CD14-positive monocyte (primary cell): ENCODE measurements at regions not wholly inside any gene's neighbourhood (a gene's known extent, or its start where the extent isn't known, plus 50 kb on each side); places are given as distances from the start of the nearest gene placed in this dataset.

Source experiments
- DNase-seq, 3 donors: peaks; one replicate each; pipeline ENCODE4 v3.0.0-alpha.2; 2011 to 2022
- H2AFZ ChIP-seq: 2 replicates; pipeline ENCODE4 v1.6.0; 2012; ENCODE audit warnings: mild to moderate bottlenecking, low read depth, low read length, inconsistent platforms; ENCODE audit not compliant: insufficient read depth, poor library complexity, severe bottlenecking
- H3K27ac ChIP-seq, 2 donors: 1 replicate in 1 of 2; 2 replicates in 1 of 2; pipeline ENCODE4 v1.5.1; 2012 to 2013; ENCODE audit warnings: low read length in 2 of 2, control low read depth in 1 of 2, inconsistent platforms in 1 of 2, low read depth in 1 of 2, mild to moderate bottlenecking in 1 of 2
- H3K27me3 ChIP-seq, 2 donors: one replicate each; pipeline versions ENCODE4 v1.6.0 to v1.6.1; 2011 to 2013; ENCODE audit warnings: low read length in 2 of 2; ENCODE audit not compliant: control insufficient read depth in 2 of 2, insufficient read depth in 2 of 2
- H3K36me3 ChIP-seq, 2 donors: replicated peaks in 1 of 2; 1 replicate in 1 of 2; 2 replicates in 1 of 2; pipeline versions ENCODE4 v1.5.1 to v1.6.1; 2012 to 2013; ENCODE audit warnings: low read length in 2 of 2, control low read depth in 1 of 2, inconsistent platforms in 1 of 2, mild to moderate bottlenecking in 1 of 2; ENCODE audit not compliant: insufficient read depth in 2 of 2, control insufficient read depth in 1 of 2
- H3K4me1 ChIP-seq, 2 donors: 1 replicate in 1 of 2; 2 replicates in 1 of 2; pipeline versions ENCODE4 v1.5.1 to v1.6.1; 2012 to 2013; ENCODE audit warnings: low read length in 2 of 2, control low read depth in 1 of 2, inconsistent platforms in 1 of 2, mild to moderate bottlenecking in 1 of 2, moderate library complexity in 1 of 2; ENCODE audit not compliant: insufficient read depth in 2 of 2, control insufficient read depth in 1 of 2
- H3K4me2 ChIP-seq: replicated peaks from 2 replicates; pipeline ENCODE3; 2012; ENCODE audit warnings: low read length, moderate library complexity, mild to moderate bottlenecking; ENCODE audit not compliant: poor library complexity, severe bottlenecking; ENCODE audit errors: extremely low read depth
- H3K4me3 ChIP-seq, 3 experiments: fragments of 200-600 bp in 1 of 3; sonication (generic) in 1 of 3; replicated peaks in 1 of 3; 1 replicate in 2 of 3; 2 replicates in 1 of 3; pipeline ENCODE4 v1.5.1; 2011 to 2013; ENCODE audit warnings: low read length in 3 of 3, mild to moderate bottlenecking in 3 of 3, control low read depth in 2 of 3, low read depth in 2 of 3, inconsistent platforms in 1 of 3, moderate library complexity in 1 of 3
- H3K79me2 ChIP-seq: 2 replicates; pipeline ENCODE4 v1.6.0; 2012; ENCODE audit warnings: mild to moderate bottlenecking, control low read depth, inconsistent platforms, low read length, moderate library complexity; ENCODE audit not compliant: insufficient read depth
- H3K9ac ChIP-seq: 2 replicates; pipeline ENCODE4 v1.6.0; 2017; ENCODE audit warnings: low read length, mild to moderate bottlenecking; ENCODE audit not compliant: insufficient read depth, poor library complexity, severe bottlenecking
- H3K9me3 ChIP-seq, 2 donors: replicated peaks in 1 of 2; 1 replicate in 1 of 2; 2 replicates in 1 of 2; pipeline versions ENCODE4 v1.5.1 to v1.6.1; 2012 to 2013; ENCODE audit warnings: low read length in 2 of 2, control low read depth in 1 of 2; ENCODE audit not compliant: control insufficient read depth in 1 of 2, insufficient read depth in 1 of 2
- H4K20me1 ChIP-seq: 2 replicates; pipeline ENCODE4 v1.6.0; 2012; ENCODE audit warnings: mild to moderate bottlenecking, low read length, control low read depth, moderate library complexity; ENCODE audit not compliant: insufficient read depth
- H3K27ac Mint-ChIP-seq, 7 donors: one replicate each; pipeline ENCODE4 v1.8.0; 2020; ENCODE audit warnings: mild to moderate bottlenecking in 7 of 7, mixed read lengths in 7 of 7, moderate library complexity in 6 of 7, inconsistent platforms in 2 of 7
- H3K27me3 Mint-ChIP-seq, 3 donors: one replicate each; pipeline ENCODE4 v1.8.0; 2021 to 2022; ENCODE audit warnings: low read depth in 3 of 3, mild to moderate bottlenecking in 3 of 3, mixed read lengths in 3 of 3, moderate library complexity in 3 of 3, inconsistent platforms in 1 of 3
- H3K36me3 Mint-ChIP-seq, 2 donors: one replicate each; pipeline ENCODE4 v1.8.0; 2020; ENCODE audit warnings: mixed read lengths in 2 of 2, inconsistent platforms in 1 of 2, mild to moderate bottlenecking in 1 of 2
- H3K4me1 Mint-ChIP-seq: one replicate; pipeline ENCODE4 v1.8.0; 2020; ENCODE audit warnings: mild to moderate bottlenecking, mixed read lengths
- H3K4me3 Mint-ChIP-seq, 2 donors: one replicate each; pipeline ENCODE4 v1.8.0; 2020; ENCODE audit warnings: mild to moderate bottlenecking in 2 of 2, mixed read lengths in 2 of 2, moderate library complexity in 1 of 2
- H3K9me3 Mint-ChIP-seq, 7 donors: one replicate each; pipeline ENCODE4 v1.8.0; 2020 to 2022; ENCODE audit warnings: mixed read lengths in 7 of 7, mild to moderate bottlenecking in 6 of 7, moderate library complexity in 6 of 7, inconsistent platforms in 2 of 7
- WGBS: methylation state at CpG from one replicate; pipeline ENCODE4 v1.1.5; 2013; ENCODE audit warnings: missing lambda C conversion rate; ENCODE audit not compliant: insufficient coverage; 5-methylcytosine and 5-hydroxymethylcytosine counted together
- intact Hi-C, 2 donors: fragments of 100-400 bp; cut with micrococcal nuclease; formaldehyde crosslinking; loops; one replicate each; pipeline versions ENCODE4 v1.15.0 to v1.15.1; 2023
- TF ChIP-seq, protein P1 (sequence below): fragments of 200-600 bp; IDR thresholded peaks from one replicate; pipeline ENCODE4 v1.8.0; 2022; ENCODE audit warnings: antibody characterized with exemption, mild to moderate bottlenecking

DNA sequence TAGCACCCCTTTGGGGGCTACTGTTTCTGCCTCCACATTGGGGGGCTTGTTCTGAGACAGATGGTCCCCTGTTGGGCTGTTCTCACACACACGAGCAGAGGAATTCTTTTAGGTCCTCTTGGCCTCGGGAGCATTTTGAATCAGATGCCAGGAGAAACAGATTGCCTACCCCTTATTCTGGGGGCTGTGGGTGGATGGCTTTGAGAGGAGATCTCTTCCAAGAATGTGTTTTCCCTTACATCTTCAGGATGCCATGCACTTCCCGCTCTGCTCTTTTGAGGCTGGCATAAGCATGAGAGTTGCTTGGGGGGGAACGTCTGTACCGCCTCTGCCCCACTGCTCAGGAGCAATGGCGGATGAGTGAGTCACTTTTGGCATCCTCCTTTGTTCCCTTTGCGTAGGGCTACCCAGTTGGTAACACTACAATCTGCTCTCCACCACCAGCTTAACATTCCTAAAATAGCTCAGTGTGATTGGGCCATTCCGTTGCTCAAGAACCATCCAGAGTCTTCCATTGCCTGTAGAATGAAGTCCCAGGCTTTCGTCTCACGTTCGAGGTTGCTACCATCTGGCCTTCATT is 154.4 kb downstream of the RPLP1 start:
- Histone ChIP-seq H3K36me3 (no peaks in the 10 kb centered on the region), H3K4me3 (no peak overlapping the region), H3K79me2 (no peaks in the 10 kb centered on the region), H3K27me3 (no peaks in the 10 kb centered on the region), H3K9me3 (no peaks in the 10 kb centered on the region), H3K4me1 (peaks cover 79 to 87% of the 10 kb centered on the region in 2 donors), H3K27ac (peak overlapping the region in 1 of 2 donors; percentile 40), H3K9ac (no peak overlapping the region), H4K20me1 (no peaks in the 10 kb centered on the region), H2AFZ (no peak overlapping the region), H3K4me2 (peak overlapping the region; percentile 4)
- Mint-ChIP-seq H3K27ac (peak overlapping the region; percentile 21 to 99 (median 89)), H3K4me3 (no peak overlapping the region), H3K27me3 (peaks cover 5 to 13% (median 6%) of the 10 kb centered on the region in 3 donors), H3K9me3 (peaks cover 0 to 7% (median 0%) of the 10 kb centered on the region in 7 donors), H3K36me3 (peaks cover 21% of the 10 kb centered on the region in 2 donors), H3K4me1 (peaks cover 79% of the 10 kb centered on the region)
- intact Hi-C loops, result loop anchor here in 1 of 2 donors (2.0 to 5.0 kb wide), 2 partner anchors 110 to 154 kb away; no protein-coding TSS in a partner anchor
- peak; percentile 56 to 81 (median 65) for DNase-seq
- 27% methylated on average over 6 of the region's 11 CpGs for whole genome bisulfite sequencing
- TF ChIP-seq, protein P1, sequence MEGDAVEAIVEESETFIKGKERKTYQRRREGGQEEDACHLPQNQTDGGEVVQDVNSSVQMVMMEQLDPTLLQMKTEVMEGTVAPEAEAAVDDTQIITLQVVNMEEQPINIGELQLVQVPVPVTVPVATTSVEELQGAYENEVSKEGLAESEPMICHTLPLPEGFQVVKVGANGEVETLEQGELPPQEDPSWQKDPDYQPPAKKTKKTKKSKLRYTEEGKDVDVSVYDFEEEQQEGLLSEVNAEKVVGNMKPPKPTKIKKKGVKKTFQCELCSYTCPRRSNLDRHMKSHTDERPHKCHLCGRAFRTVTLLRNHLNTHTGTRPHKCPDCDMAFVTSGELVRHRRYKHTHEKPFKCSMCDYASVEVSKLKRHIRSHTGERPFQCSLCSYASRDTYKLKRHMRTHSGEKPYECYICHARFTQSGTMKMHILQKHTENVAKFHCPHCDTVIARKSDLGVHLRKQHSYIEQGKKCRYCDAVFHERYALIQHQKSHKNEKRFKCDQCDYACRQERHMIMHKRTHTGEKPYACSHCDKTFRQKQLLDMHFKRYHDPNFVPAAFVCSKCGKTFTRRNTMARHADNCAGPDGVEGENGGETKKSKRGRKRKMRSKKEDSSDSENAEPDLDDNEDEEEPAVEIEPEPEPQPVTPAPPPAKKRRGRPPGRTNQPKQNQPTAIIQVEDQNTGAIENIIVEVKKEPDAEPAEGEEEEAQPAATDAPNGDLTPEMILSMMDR, result no peak

DNA sequence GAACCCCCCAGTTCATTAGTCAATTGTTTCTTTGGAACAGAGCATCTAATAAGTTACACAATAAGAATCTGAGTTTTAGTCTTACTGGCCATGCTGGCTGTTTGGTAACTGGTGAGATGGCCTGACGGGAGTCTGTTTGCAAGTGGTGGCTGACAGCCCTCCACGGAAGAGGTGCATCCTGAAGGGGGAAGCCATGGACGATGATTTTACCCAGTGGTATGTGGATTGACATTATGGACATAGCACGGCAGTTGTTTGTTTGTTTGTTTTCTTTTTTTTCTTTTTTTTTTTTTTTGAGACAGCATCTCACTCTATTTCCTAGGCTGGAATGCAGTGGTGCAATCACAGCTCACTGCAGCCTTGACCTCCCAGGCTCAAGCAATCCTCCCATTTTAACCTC is 156.0 kb downstream of the RPLP1 start:
- intact Hi-C loops, result loop anchor here in 1 of 2 donors (5.0 kb wide), 1 partner anchor 109 kb away; no protein-coding TSS in a partner anchor
- 81% methylated on average over 2 of the region's 4 CpGs for WGBS
- Histone ChIP-seq H3K9me3 (no peaks in the 10 kb centered on the region), H3K27ac (peak overlapping the region; percentile 54 to 93), H3K36me3 (no peaks in the 10 kb centered on the region), H4K20me1 (no peaks in the 10 kb centered on the region), H3K79me2 (no peaks in the 10 kb centered on the region), H3K27me3 (no peaks in the 10 kb centered on the region), H3K4me1 (peaks cover 84 to 95% of the 10 kb centered on the region in 2 donors), H3K9ac (no peak overlapping the region), H2AFZ (no peak overlapping the region), H3K4me2 (no peak overlapping the region), H3K4me3 (no peak overlapping the region)
- DNase-seq, result no peak
- peaks cover 0 to 7% (median 0%) of the 10 kb centered on the region in 7 donors for H3K9me3 Mint-ChIP-seq
- H3K4me1 Mint-ChIP-seq, result peaks cover 82% of the 10 kb centered on the region
- peaks cover 0 to 7% (median 5%) of the 10 kb centered on the region in 3 donors for H3K27me3 Mint-ChIP-seq
- H3K4me3 Mint-ChIP-seq, result peak overlapping the region in 1 of 2 donors; percentile 20
- TF ChIP-seq, protein P1, result no peak
- peaks cover 18 to 21% of the 10 kb centered on the region in 2 donors for H3K36me3 Mint-ChIP-seq
- peak overlapping the region; percentile 79 to 99 (median 98) for H3K27ac Mint-ChIP-seq
